CD4-positive, alpha-beta T cell treated with Interleukin-6 for 4 hours (primary cell): ENCODE measurements at regions not wholly inside any gene's neighbourhood (a gene's known extent, or its start where the extent isn't known, plus 50 kb on each side); places are given as distances from the start of the nearest gene placed in this dataset.
A peak's percentile ranks its signal among the peaks of the same experiment; 100 is the strongest.

Experiments used
- DNase-seq: peaks from one replicate; pipeline ENCODE4 v3.0.0-alpha.2; 2020; ENCODE audit warnings: mixed read lengths

- DNase-seq, result no peak
Measured at GRCh38 chr15:47184003-47184907, 533.0 kb upstream of the SEMA6D start.

GRCh38 chr15:47184908-47185801 lies 532.1 kb upstream of the SEMA6D start:
- DNase-seq, result no peak

GRCh38 chr15:47186075-47186474 lies 531.2 kb upstream of the SEMA6D start:
- no peak for DNase-seq

GRCh38 chr15:47188758-47189507 lies 528.4 kb upstream of the SEMA6D start:
- no peak for DNase-seq

- no peak for DNase-seq
Measured at GRCh38 chr15:47194718-47195117, 522.6 kb upstream of the SEMA6D start.

GRCh38 chr15:47196048-47196447 lies 521.3 kb upstream of the SEMA6D start:
- peak; percentile 41 for DNase-seq

GRCh38 chr15:47203993-47204392 lies 513.3 kb upstream of the SEMA6D start:
- no peak for DNase-seq

- no peak for DNase-seq
Measured at GRCh38 chr15:47206358-47206978, 510.8 kb upstream of the SEMA6D start.

- no peak for DNase-seq
Measured at GRCh38 chr15:47209591-47209990, 507.7 kb upstream of the SEMA6D start.

- no peak for DNase-seq
Measured at GRCh38 chr15:47212222-47213010, 504.9 kb upstream of the SEMA6D start.

GRCh38 chr15:47213883-47214282 lies 503.4 kb upstream of the SEMA6D start:
- no peak for DNase-seq

- no peak for DNase-seq
Measured at GRCh38 chr15:47218295-47218694, 499.0 kb upstream of the SEMA6D start.

GRCh38 chr15:47244361-47244760 lies 472.9 kb upstream of the SEMA6D start:
- DNase-seq, result no peak

GRCh38 chr15:47246317-47246716 lies 471.0 kb upstream of the SEMA6D start:
- no peak for DNase-seq

GRCh38 chr15:47258521-47258920 lies 458.8 kb upstream of the SEMA6D start:
- DNase-seq, result no peak

GRCh38 chr15:47265686-47266085 lies 451.6 kb upstream of the SEMA6D start:
- no peak for DNase-seq

- DNase-seq, result no peak
Measured at GRCh38 chr15:47266566-47266965, 450.7 kb upstream of the SEMA6D start.

- no peak for DNase-seq
Measured at GRCh38 chr15:47273864-47274263, 443.4 kb upstream of the SEMA6D start.

- DNase-seq, result no peak
Measured at GRCh38 chr15:47283246-47283645, 434.1 kb upstream of the SEMA6D start.

- DNase-seq, result no peak
Measured at GRCh38 chr15:47288794-47289193, 428.5 kb upstream of the SEMA6D start.

GRCh38 chr15:47289656-47290055 lies 427.6 kb upstream of the SEMA6D start:
- DNase-seq, result no peak

- DNase-seq, result no peak
Measured at GRCh38 chr15:47291767-47292166, 425.5 kb upstream of the SEMA6D start.
